Trophoblast cell (in vitro differentiated cells and primary cell): ENCODE measurements at regions not wholly inside any gene's neighbourhood (a gene's known extent, or its start where the extent isn't known, plus 50 kb on each side); places are given as distances from the start of the nearest gene placed in this dataset.

ENCODE experiments used
- DNase-seq, 2 donors: peaks; one replicate each; pipeline ENCODE4 v3.0.0-alpha.2; 2016
- H2AFZ ChIP-seq: 2 replicates; pipeline ENCODE4 v1.6.1; 2013; ENCODE audit warnings: low read length, moderate library complexity, mild to moderate bottlenecking; ENCODE audit not compliant: insufficient read depth, poor library complexity
- H2AK5ac ChIP-seq: 2 replicates; pipeline ENCODE4 v1.6.1; 2013; ENCODE audit warnings: mild to moderate bottlenecking, low read length
- H2BK120ac ChIP-seq: 2 replicates; pipeline ENCODE4 v1.6.1; 2013; ENCODE audit warnings: low read length, mild to moderate bottlenecking, moderate library complexity; ENCODE audit not compliant: insufficient read depth, poor library complexity
- H2BK12ac ChIP-seq: 2 replicates; pipeline ENCODE4 v1.6.1; 2013; ENCODE audit warnings: mild to moderate bottlenecking, low read length, moderate library complexity
- H2BK5ac ChIP-seq: 2 replicates; pipeline ENCODE4 v1.6.1; 2013; ENCODE audit warnings: low read length, low read depth, moderate library complexity, mild to moderate bottlenecking; ENCODE audit not compliant: poor library complexity
- H3K14ac ChIP-seq: 2 replicates; pipeline ENCODE4 v1.6.1; 2013; ENCODE audit warnings: mild to moderate bottlenecking, low read length
- H3K18ac ChIP-seq: 2 replicates; pipeline ENCODE4 v1.6.1; 2013; ENCODE audit warnings: mild to moderate bottlenecking, low read length
- H3K23ac ChIP-seq: 2 replicates; pipeline ENCODE4 v1.6.1; 2013; ENCODE audit warnings: low read length
- H3K27ac ChIP-seq: 2 replicates; pipeline ENCODE4 v1.5.1; 2013; ENCODE audit warnings: low read depth, mild to moderate bottlenecking, inconsistent platforms, low read length, moderate library complexity
- H3K27me3 ChIP-seq: 2 replicates; pipeline ENCODE4 v1.6.1; 2013; ENCODE audit warnings: inconsistent platforms, mild to moderate bottlenecking, low read length, moderate library complexity; ENCODE audit not compliant: insufficient read depth
- H3K36me3 ChIP-seq, 2 experiments: 1 replicate in 1 of 2; 2 replicates in 1 of 2; pipeline ENCODE4 v1.6.1; 2013; ENCODE audit warnings: low read length in 2 of 2, mild to moderate bottlenecking in 2 of 2, moderate library complexity in 1 of 2; ENCODE audit not compliant: insufficient read depth in 2 of 2, control insufficient read depth in 1 of 2
- H3K4ac ChIP-seq: 2 replicates; pipeline ENCODE4 v1.6.1; 2013; ENCODE audit warnings: low read depth, mild to moderate bottlenecking, low read length, moderate library complexity
- H3K4me1 ChIP-seq, 2 experiments: 1 replicate in 1 of 2; 2 replicates in 1 of 2; pipeline ENCODE4 v1.6.1; 2013; ENCODE audit warnings: low read length in 2 of 2, mild to moderate bottlenecking in 2 of 2, moderate library complexity in 1 of 2; ENCODE audit not compliant: insufficient read depth in 2 of 2, control insufficient read depth in 1 of 2
- H3K4me2 ChIP-seq: 2 replicates; pipeline ENCODE4 v1.6.1; 2013; ENCODE audit warnings: inconsistent platforms, mild to moderate bottlenecking, low read length, moderate library complexity
- H3K4me3 ChIP-seq: 2 replicates; pipeline ENCODE4 v1.5.1; 2013; ENCODE audit warnings: mild to moderate bottlenecking, low read depth, low read length, inconsistent platforms
- H3K79me1 ChIP-seq: one replicate; pipeline ENCODE4 v1.6.1; 2013; ENCODE audit warnings: low read length
- H3K79me2 ChIP-seq: 2 replicates; pipeline ENCODE4 v1.6.1; 2013; ENCODE audit warnings: low read length, mild to moderate bottlenecking; ENCODE audit not compliant: control insufficient read depth, insufficient read depth, poor library complexity
- H3K9ac ChIP-seq: 2 replicates; pipeline ENCODE4 v1.6.1; 2013; ENCODE audit warnings: mild to moderate bottlenecking, low read length
- H3K9me3 ChIP-seq: 2 replicates; pipeline ENCODE4 v1.6.1; 2013; ENCODE audit warnings: low read depth, mild to moderate bottlenecking, control low read depth, inconsistent platforms, low read length; ENCODE audit not compliant: insufficient read depth
- H4K12ac ChIP-seq: 2 replicates; pipeline ENCODE4 v1.6.1; 2013; ENCODE audit warnings: low read depth, mild to moderate bottlenecking, low read length, moderate library complexity
- H4K8ac ChIP-seq: 2 replicates; pipeline ENCODE4 v1.6.1; 2013; ENCODE audit warnings: low read depth, mild to moderate bottlenecking, low read length, moderate library complexity
- H4K91ac ChIP-seq: one replicate; pipeline ENCODE4 v1.6.1; 2013; ENCODE audit warnings: low read depth, mild to moderate bottlenecking, low read length, moderate library complexity
- WGBS: extraction: QIAGEN DNeasy Blood & Tissue Kit; methylation state at CpG from one replicate; pipeline ENCODE4 v1.1.7; 2013; ENCODE audit warnings: missing lambda C conversion rate; ENCODE audit not compliant: insufficient read length, insufficient coverage; ENCODE audit errors: extremely low coverage; 5-methylcytosine and 5-hydroxymethylcytosine counted together

- Histone ChIP-seq H3K4me1 (no peaks in the 10 kb centered on the region), H2BK120ac (no peak overlapping the region), H4K91ac (no peak overlapping the region), H3K27me3 (no peaks in the 10 kb centered on the region), H2BK5ac (no peak overlapping the region), H3K14ac (no peak overlapping the region), H4K8ac (no peak overlapping the region), H3K4me2 (no peak overlapping the region), H2AK5ac (no peak overlapping the region), H3K4me3 (no peak overlapping the region), H3K9me3 (no peaks in the 10 kb centered on the region), H3K36me3 (no peaks in the 10 kb centered on the region), H3K79me2 (no peaks in the 10 kb centered on the region), H2AFZ (no peak overlapping the region), H2BK12ac (no peak overlapping the region), H3K4ac (no peak overlapping the region), H3K27ac (no peak overlapping the region), H3K79me1 (no peaks in the 10 kb centered on the region), H4K12ac (no peak overlapping the region), H3K23ac (no peak overlapping the region), H3K18ac (no peak overlapping the region), H3K9ac (no peak overlapping the region)
- no CpG with 5 or more reads among the region's 10 CpGs for WGBS
- no peak for DNase-seq
Observed at GRCh38 chr3:187590861-187591576, 79.2 kb downstream of the SST start.

- no CpG with 5 or more reads among the region's 4 CpGs for WGBS
Observed at GRCh38 chr3:187587076-187587475, 83.1 kb downstream of the SST start.

GRCh38 chr3:187586226-187586625 is 84.0 kb downstream of the SST start:
- Histone ChIP-seq H3K27ac (no peak overlapping the region), H3K36me3 (no peaks in the 10 kb centered on the region), H3K4me2 (no peak overlapping the region), H3K9ac (no peak overlapping the region), H2BK12ac (no peak overlapping the region), H3K4me1 (no peaks in the 10 kb centered on the region), H3K27me3 (no peaks in the 10 kb centered on the region), H3K4ac (no peak overlapping the region), H3K4me3 (no peak overlapping the region), H3K79me1 (no peaks in the 10 kb centered on the region), H2AK5ac (no peak overlapping the region), H3K23ac (no peak overlapping the region), H3K9me3 (no peaks in the 10 kb centered on the region), H3K14ac (no peak overlapping the region), H3K79me2 (no peaks in the 10 kb centered on the region), H4K91ac (no peak overlapping the region), H3K18ac (no peak overlapping the region), H4K8ac (no peak overlapping the region), H2AFZ (no peak overlapping the region), H2BK120ac (no peak overlapping the region), H2BK5ac (no peak overlapping the region), H4K12ac (no peak overlapping the region)
- DNase-seq = no peak

More at GRCh38 chr3:187587076-187587475, 83.1 kb downstream of the SST start:
- Histone ChIP-seq H2BK5ac (no peak overlapping the region), H3K79me1 (no peaks in the 10 kb centered on the region), H3K9me3 (no peaks in the 10 kb centered on the region), H3K4ac (no peak overlapping the region), H2AFZ (no peak overlapping the region), H3K79me2 (no peaks in the 10 kb centered on the region), H4K8ac (no peak overlapping the region), H3K9ac (no peak overlapping the region), H3K27me3 (no peaks in the 10 kb centered on the region), H3K4me3 (no peak overlapping the region), H3K36me3 (no peaks in the 10 kb centered on the region), H3K23ac (no peak overlapping the region), H4K91ac (no peak overlapping the region), H3K14ac (no peak overlapping the region), H3K4me2 (no peak overlapping the region), H3K4me1 (no peaks in the 10 kb centered on the region), H2AK5ac (no peak overlapping the region), H3K18ac (no peak overlapping the region), H3K27ac (no peak overlapping the region), H2BK120ac (no peak overlapping the region), H4K12ac (no peak overlapping the region), H2BK12ac (no peak overlapping the region)
- DNase-seq = no peak

- Histone ChIP-seq H3K4me3 (no peak overlapping the region), H2BK5ac (no peak overlapping the region), H3K79me1 (no peaks in the 10 kb centered on the region), H3K9me3 (no peaks in the 10 kb centered on the region), H3K36me3 (no peaks in the 10 kb centered on the region), H3K4me2 (no peak overlapping the region), H2AFZ (no peak overlapping the region), H3K18ac (no peak overlapping the region), H3K9ac (no peak overlapping the region), H3K27ac (no peak overlapping the region), H4K8ac (no peak overlapping the region), H2BK12ac (no peak overlapping the region), H2AK5ac (no peak overlapping the region), H3K79me2 (no peaks in the 10 kb centered on the region), H2BK120ac (no peak overlapping the region), H4K12ac (no peak overlapping the region), H4K91ac (no peak overlapping the region), H3K4me1 (peaks cover 2 to 5% of the 10 kb centered on the region in 2 experiments), H3K27me3 (no peaks in the 10 kb centered on the region), H3K4ac (no peak overlapping the region), H3K23ac (no peak overlapping the region), H3K14ac (no peak overlapping the region)
- DNase-seq = no peak
- WGBS = no CpG with 5 or more reads among the region's 2 CpGs
Observed at GRCh38 chr3:187572441-187572840, 97.8 kb downstream of the SST start.
